ENCODE measurements at regions not wholly inside any gene's neighbourhood (a gene's known extent, or its start where the extent isn't known, plus 50 kb on each side); places are given as distances from the start of the nearest gene placed in this dataset.

DNA sequence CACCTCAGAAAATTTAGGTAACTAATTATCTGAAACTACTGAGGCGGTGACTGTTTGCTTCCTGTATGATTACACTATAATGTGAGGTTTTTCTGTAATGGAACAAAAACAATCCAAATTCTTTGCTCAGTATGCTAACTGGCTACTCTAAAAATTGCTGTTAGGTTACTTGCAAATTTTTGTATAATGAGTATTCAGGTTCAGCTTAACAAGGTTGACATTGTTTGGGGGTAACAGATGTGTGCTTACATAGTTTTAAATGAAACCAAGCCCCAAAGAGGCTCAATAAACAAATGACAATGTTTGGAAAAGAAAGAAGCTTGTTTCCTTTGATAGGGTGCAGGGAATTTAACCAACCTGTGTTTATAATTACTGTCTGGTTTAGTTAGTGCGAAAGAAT lies 414.5 kb upstream of the MDFIC2 start:
- Histone ChIP-seq H3K27me3 (ENCODE audit: low read length) (no peaks in the 10 kb centered on the region), H3K4me1 (ENCODE audit: insufficient read depth, low read length) (peaks cover 15% of the 10 kb centered on the region; the same call in 1 of the 2 replicates), H3K4me3 (ENCODE audit: low read length) (no peak overlapping the region), H3K4me2 (ENCODE audit: low read length) (0 out of 2 replicates have a peak overlapping the region, but pooled peaks have one; percentile 6), H2AFZ (ENCODE audit: low read length) (no peak overlapping the region), H3K9me2 (replicated peaks; ENCODE audit: low read length) (no peaks in the 10 kb centered on the region; the same call in 1 of the 2 replicates), H4K20me1 (ENCODE audit: low read length) (no peaks in the 10 kb centered on the region), H3K27ac (ENCODE audit: low read length) (no peak overlapping the region), H3K9me3 (ENCODE audit: low read length) (no peaks in the 10 kb centered on the region), H3K36me3 (ENCODE audit: low read depth, low read length) (no peaks in the 10 kb centered on the region), H3F3A (ENCODE audit: low read length, unreplicated experiment) (no peaks in the 10 kb centered on the region), H3K9ac (ENCODE audit: low read length) (no peak overlapping the region), H3K79me2 (ENCODE audit: low read length) (no peaks in the 10 kb centered on the region)
- TF ChIP-seq EZH2 (IDR thresholded peaks at IDR 0.05; ENCODE audit: low read length, unreplicated experiment), result no peak
- TF ChIP-seq CTCF (conservative IDR thresholded peaks at IDR 0.05; ENCODE audit: low read depth, low read length), result no peak
- no peak for TF ChIP-seq EZH2phosphoT487 (IDR thresholded peaks at IDR 0.05; ENCODE audit: borderline replicate concordance, low read length)
- BruUV-seq (replicated peaks), result no TSS peak
- DNase-seq, result peak; percentile 22
- POLR2A ChIA-PET (ENCODE audit: unreplicated experiment), result no interaction called here
- CTCF ChIA-PET, result no interaction called here
- intact Hi-C loops (cut with micrococcal nuclease), result loop anchor here (5.0 kb wide), 1 partner anchor 335 kb away; no protein-coding TSS in a partner anchor
- peak; percentile 40; the same call in 1 of the 2 replicates for ATAC-seq

- intact Hi-C loops (cut with micrococcal nuclease), result loop anchor here (5.0 kb wide), 1 partner anchor 336 kb away; no protein-coding TSS in a partner anchor
- no peaks in the 10 kb centered on the region for H3K36me3 ChIP-seq (ENCODE audit: low read depth, low read length)
- H3K9ac ChIP-seq (ENCODE audit: low read length), result no peak overlapping the region
- ChIA-PET CTCF (no interaction called here), POLR2A (ENCODE audit: unreplicated experiment) (no interaction called here)
- DNase-seq, result no peak
- no peaks in the 10 kb centered on the region for H3K79me2 ChIP-seq (ENCODE audit: low read length)
- H3K27ac ChIP-seq (ENCODE audit: low read length), result no peak overlapping the region
- no peaks in the 10 kb centered on the region for H3K27me3 ChIP-seq (ENCODE audit: low read length)
- H3K4me2 ChIP-seq (ENCODE audit: low read length), result no peak overlapping the region
- ATAC-seq, result peak; percentile 45; the same call in 1 of the 2 replicates
- peaks cover 15% of the 10 kb centered on the region; the same call in 1 of the 2 replicates for H3K4me1 ChIP-seq (ENCODE audit: insufficient read depth, low read length)
- no peaks in the 10 kb centered on the region for H3F3A ChIP-seq (ENCODE audit: low read length, unreplicated experiment)
- H3K9me3 ChIP-seq (ENCODE audit: low read length), result no peaks in the 10 kb centered on the region
- H3K4me3 ChIP-seq (ENCODE audit: low read length), result no peak overlapping the region
- BruUV-seq (replicated peaks), result no TSS peak
- TF ChIP-seq CTCF (conservative IDR thresholded peaks at IDR 0.05; ENCODE audit: low read depth, low read length), result no peak
- TF ChIP-seq EZH2 (IDR thresholded peaks at IDR 0.05; ENCODE audit: low read length, unreplicated experiment), result no peak
- TF ChIP-seq EZH2phosphoT487 (IDR thresholded peaks at IDR 0.05; ENCODE audit: borderline replicate concordance, low read length), result no peak
- no peaks in the 10 kb centered on the region for H4K20me1 ChIP-seq (ENCODE audit: low read length)
- no peaks in the 10 kb centered on the region; the same call in 1 of the 2 replicates for H3K9me2 ChIP-seq (replicated peaks; ENCODE audit: low read length)
- H2AFZ ChIP-seq (ENCODE audit: low read length), result no peak overlapping the region
These were observed 413.9 kb upstream of the MDFIC2 start for GRCh38 chr3:70726096-70726938.

GRCh38 chr3:70722018-70722417 lies 409.6 kb upstream of the MDFIC2 start:
- CTCF ChIA-PET, result no interaction called here

More at GRCh38 chr3:70722018-70722417, 409.6 kb upstream of the MDFIC2 start:
- Histone ChIP-seq H3K27ac (ENCODE audit: low read length) (no peak overlapping the region), H3K4me3 (ENCODE audit: low read length) (no peak overlapping the region), H2AFZ (ENCODE audit: low read length) (no peak overlapping the region), H3K4me2 (ENCODE audit: low read length) (no peak overlapping the region), H4K20me1 (ENCODE audit: low read length) (no peaks in the 10 kb centered on the region), H3K4me1 (ENCODE audit: insufficient read depth, low read length) (peaks cover 5% of the 10 kb centered on the region; the same call in 1 of the 2 replicates), H3K9me2 (replicated peaks; ENCODE audit: low read length) (no peaks in the 10 kb centered on the region; the same call in 1 of the 2 replicates), H3K27me3 (ENCODE audit: low read length) (no peaks in the 10 kb centered on the region), H3F3A (ENCODE audit: low read length, unreplicated experiment) (no peaks in the 10 kb centered on the region), H3K9me3 (ENCODE audit: low read length) (no peaks in the 10 kb centered on the region), H3K79me2 (ENCODE audit: low read length) (no peaks in the 10 kb centered on the region), H3K9ac (ENCODE audit: low read length) (no peak overlapping the region), H3K36me3 (ENCODE audit: low read depth, low read length) (no peaks in the 10 kb centered on the region)
- POLR2A ChIA-PET (ENCODE audit: unreplicated experiment), result no interaction called here
- DNase-seq (no peak), ATAC-seq (no peak)
- no TSS peak for BruUV-seq (replicated peaks)
- intact Hi-C loops (cut with micrococcal nuclease), result no loop called here
- TF ChIP-seq EZH2 (IDR thresholded peaks at IDR 0.05; ENCODE audit: low read length, unreplicated experiment), result no peak
- TF ChIP-seq CTCF (conservative IDR thresholded peaks at IDR 0.05; ENCODE audit: low read depth, low read length), result no peak
- TF ChIP-seq EZH2phosphoT487 (IDR thresholded peaks at IDR 0.05; ENCODE audit: borderline replicate concordance, low read length), result no peak

Data from PC-3 (cell line).